ENCODE measurements at regions not wholly inside any gene's neighbourhood (a gene's known extent, or its start where the extent isn't known, plus 50 kb on each side); places are given as distances from the start of the nearest gene placed in this dataset.

DNA sequence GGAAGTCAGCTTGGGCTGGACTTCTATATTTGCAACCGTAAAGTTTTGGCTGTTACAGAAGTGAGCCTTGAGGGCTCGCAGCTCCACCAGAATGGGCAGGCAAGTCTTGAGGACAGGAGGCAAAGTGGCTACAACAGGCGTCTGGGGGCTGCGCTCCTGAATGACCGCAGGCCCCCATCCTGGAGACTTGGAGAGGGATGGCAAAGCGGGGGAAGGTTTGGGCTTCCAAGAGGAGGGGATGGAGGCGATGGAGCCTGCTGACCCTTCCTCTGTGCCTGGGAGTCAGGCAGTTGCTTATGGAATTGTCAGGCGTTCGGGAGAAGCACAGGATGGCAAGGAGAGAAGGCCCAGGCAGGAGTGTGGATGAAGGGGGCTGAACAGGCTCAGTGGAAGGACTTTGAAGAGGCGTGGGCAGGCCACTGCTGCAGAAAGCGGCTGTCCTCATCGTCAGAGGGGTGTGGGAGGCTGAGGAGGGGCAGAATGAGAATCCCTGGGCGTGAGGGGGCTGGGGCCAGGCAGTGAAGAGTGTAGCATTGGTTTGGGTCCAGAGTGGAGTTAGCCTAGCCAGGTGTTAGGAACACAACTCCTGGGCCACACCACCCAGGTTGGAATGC, 72.3 kb downstream of the INHBB start:
- H3K9me2 ChIP-seq (replicated peaks; ENCODE audit: control insufficient read depth, low read length), result no peaks in the 10 kb centered on the region
- no peaks in the 10 kb centered on the region for H3K79me2 ChIP-seq (ENCODE audit: control insufficient read depth, low read length)
- no peak overlapping the region for H3K4me2 ChIP-seq (ENCODE audit: low read length)
- no peaks in the 10 kb centered on the region for H3K4me1 ChIP-seq (ENCODE audit: control insufficient read depth, low read length)
- H3K9me3 ChIP-seq (ENCODE audit: control insufficient read depth, insufficient read depth, low read length), result no peaks in the 10 kb centered on the region
- no peaks in the 10 kb centered on the region for H4K20me1 ChIP-seq (ENCODE audit: control insufficient read depth, insufficient read depth, low read depth, low read length)
- TF ChIP-seq, protein P1, sequence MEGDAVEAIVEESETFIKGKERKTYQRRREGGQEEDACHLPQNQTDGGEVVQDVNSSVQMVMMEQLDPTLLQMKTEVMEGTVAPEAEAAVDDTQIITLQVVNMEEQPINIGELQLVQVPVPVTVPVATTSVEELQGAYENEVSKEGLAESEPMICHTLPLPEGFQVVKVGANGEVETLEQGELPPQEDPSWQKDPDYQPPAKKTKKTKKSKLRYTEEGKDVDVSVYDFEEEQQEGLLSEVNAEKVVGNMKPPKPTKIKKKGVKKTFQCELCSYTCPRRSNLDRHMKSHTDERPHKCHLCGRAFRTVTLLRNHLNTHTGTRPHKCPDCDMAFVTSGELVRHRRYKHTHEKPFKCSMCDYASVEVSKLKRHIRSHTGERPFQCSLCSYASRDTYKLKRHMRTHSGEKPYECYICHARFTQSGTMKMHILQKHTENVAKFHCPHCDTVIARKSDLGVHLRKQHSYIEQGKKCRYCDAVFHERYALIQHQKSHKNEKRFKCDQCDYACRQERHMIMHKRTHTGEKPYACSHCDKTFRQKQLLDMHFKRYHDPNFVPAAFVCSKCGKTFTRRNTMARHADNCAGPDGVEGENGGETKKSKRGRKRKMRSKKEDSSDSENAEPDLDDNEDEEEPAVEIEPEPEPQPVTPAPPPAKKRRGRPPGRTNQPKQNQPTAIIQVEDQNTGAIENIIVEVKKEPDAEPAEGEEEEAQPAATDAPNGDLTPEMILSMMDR (IDR thresholded peaks at IDR 0.05; ENCODE audit: low read depth, low read length, poor library complexity, severe bottlenecking), result no peak
- no peak for TF ChIP-seq EZH2phosphoT487 (IDR thresholded peaks at IDR 0.05; ENCODE audit: borderline replicate concordance, low read length)
- no peak overlapping the region for H3K27ac ChIP-seq (ENCODE audit: low read depth, low read length)
- H3F3A ChIP-seq (ENCODE audit: control insufficient read depth, insufficient read depth), result no peaks in the 10 kb centered on the region
- no peaks in the 10 kb centered on the region for H3K36me3 ChIP-seq (ENCODE audit: control insufficient read depth, low read length)
- H3K27me3 ChIP-seq (ENCODE audit: control insufficient read depth, low read length), result no peaks in the 10 kb centered on the region
- no peak overlapping the region for H3K4me3 ChIP-seq (ENCODE audit: low read length)

DNA sequence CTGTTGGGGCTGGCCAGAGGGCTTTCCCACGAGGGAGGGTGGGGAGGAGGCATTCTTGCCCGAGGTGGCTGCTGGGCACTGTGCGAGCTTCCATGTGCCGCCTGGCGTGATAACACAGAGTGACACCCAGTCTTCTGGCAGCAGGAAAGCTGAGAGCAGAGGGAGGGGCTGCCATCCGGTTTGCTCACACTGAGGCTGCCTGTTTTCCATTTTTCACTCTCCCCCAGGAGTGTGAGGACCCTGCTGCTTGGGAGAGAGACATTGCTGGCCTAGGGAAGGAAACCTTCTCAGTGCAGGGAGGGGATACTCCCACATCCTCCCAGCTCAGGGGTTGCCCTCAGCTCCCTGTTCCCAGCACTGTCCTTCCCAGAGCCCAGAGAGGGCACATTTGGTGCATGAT, 73.1 kb downstream of the INHBB start:
- H3K27me3 ChIP-seq (ENCODE audit: control insufficient read depth, low read length), result no peaks in the 10 kb centered on the region
- TF ChIP-seq, protein P1 (IDR thresholded peaks at IDR 0.05; ENCODE audit: low read depth, low read length, poor library complexity, severe bottlenecking), result no peak
- TF ChIP-seq EZH2phosphoT487 (IDR thresholded peaks at IDR 0.05; ENCODE audit: borderline replicate concordance, low read length), result no peak
- H3K27ac ChIP-seq (ENCODE audit: low read depth, low read length), result no peak overlapping the region
- no peak overlapping the region for H3K4me2 ChIP-seq (ENCODE audit: low read length)
- H3K9me3 ChIP-seq (ENCODE audit: control insufficient read depth, insufficient read depth, low read length), result no peaks in the 10 kb centered on the region
- no peaks in the 10 kb centered on the region for H3K79me2 ChIP-seq (ENCODE audit: control insufficient read depth, low read length)
- H4K20me1 ChIP-seq (ENCODE audit: control insufficient read depth, insufficient read depth, low read depth, low read length), result no peaks in the 10 kb centered on the region
- no peaks in the 10 kb centered on the region for H3K9me2 ChIP-seq (replicated peaks; ENCODE audit: control insufficient read depth, low read length)
- no peaks in the 10 kb centered on the region for H3K4me1 ChIP-seq (ENCODE audit: control insufficient read depth, low read length)
- no peak overlapping the region for H3K4me3 ChIP-seq (ENCODE audit: low read length)
- H3F3A ChIP-seq (ENCODE audit: control insufficient read depth, insufficient read depth), result no peaks in the 10 kb centered on the region
- H3K36me3 ChIP-seq (ENCODE audit: control insufficient read depth, low read length), result no peaks in the 10 kb centered on the region

DNA sequence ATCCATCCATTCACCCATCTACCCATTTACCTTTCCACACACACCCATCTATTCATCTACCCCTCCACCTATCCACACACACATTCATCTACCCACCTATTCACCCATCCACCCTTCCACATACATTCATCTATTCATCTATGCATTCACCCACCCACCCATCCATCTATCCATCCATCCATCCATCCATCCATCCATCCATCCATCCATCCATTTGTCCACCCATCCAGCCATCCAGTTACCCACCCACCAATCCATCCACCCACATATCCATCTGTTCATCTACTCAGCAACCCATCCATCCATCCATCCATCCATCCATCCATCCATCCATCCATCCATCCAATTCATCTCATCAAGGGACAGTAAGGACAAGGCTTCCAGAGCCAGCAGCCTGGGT, 74.0 kb downstream of the INHBB start:
- Histone ChIP-seq H3F3A (ENCODE audit: control insufficient read depth, insufficient read depth) (no peaks in the 10 kb centered on the region), H3K9me2 (replicated peaks; ENCODE audit: control insufficient read depth, low read length) (no peaks in the 10 kb centered on the region), H4K20me1 (ENCODE audit: control insufficient read depth, insufficient read depth, low read depth, low read length) (no peaks in the 10 kb centered on the region), H3K79me2 (ENCODE audit: control insufficient read depth, low read length) (no peaks in the 10 kb centered on the region), H3K9me3 (ENCODE audit: control insufficient read depth, insufficient read depth, low read length) (no peaks in the 10 kb centered on the region), H3K4me1 (ENCODE audit: control insufficient read depth, low read length) (no peaks in the 10 kb centered on the region), H3K27ac (ENCODE audit: low read depth, low read length) (no peak overlapping the region), H3K36me3 (ENCODE audit: control insufficient read depth, low read length) (no peaks in the 10 kb centered on the region), H3K27me3 (ENCODE audit: control insufficient read depth, low read length) (no peaks in the 10 kb centered on the region; the same call in 1 of the 2 replicates), H3K4me3 (ENCODE audit: low read length) (no peak overlapping the region), H3K4me2 (ENCODE audit: low read length) (no peak overlapping the region)
- TF ChIP-seq, protein P1 (IDR thresholded peaks at IDR 0.05; ENCODE audit: low read depth, low read length, poor library complexity, severe bottlenecking), result no peak
- TF ChIP-seq EZH2phosphoT487 (IDR thresholded peaks at IDR 0.05; ENCODE audit: borderline replicate concordance, low read length), result no peak
